Occipital lobe (tissue), 1 donor: ENCODE measurements at regions not wholly inside any gene's neighbourhood (a gene's known extent, or its start where the extent isn't known, plus 50 kb on each side); places are given as distances from the start of the nearest gene placed in this dataset.
"Not testable (repeated sequence)": the region's sequence is repeated elsewhere in the genome, so short reads cannot be mapped to it uniquely, and the experiment has no call there.

ENCODE experiments used
- DNase-seq: peaks from one replicate; lab custom pipeline; 2025; lab: John Stamatoyannopoulos, UW

GRCh38 chr16:75780669-75781068, 54.4 kb upstream of the CPHXL start:
- no peak for DNase-seq

- DNase-seq = no peak
Observed at GRCh38 chr16:75781683-75782343, 55.5 kb upstream of the CPHXL start.

- no peak for DNase-seq
Observed at GRCh38 chr16:75787440-75787839, 61.1 kb upstream of the CPHXL start.

GRCh38 chr16:75789237-75789636, 62.9 kb upstream of the CPHXL start:
- DNase-seq = no peak

GRCh38 chr16:75792771-75793492, 66.6 kb upstream of the CPHXL start:
- no peak for DNase-seq

GRCh38 chr16:75793641-75794040, 67.4 kb upstream of the CPHXL start:
- DNase-seq = no peak

- DNase-seq = no peak
Observed at GRCh38 chr16:75794426-75794825, 68.1 kb upstream of the CPHXL start.

GRCh38 chr16:75798714-75799113, 72.4 kb upstream of the CPHXL start:
- DNase-seq = no peak

GRCh38 chr16:75801307-75801706, 75.0 kb upstream of the CPHXL start:
- no peak for DNase-seq

- DNase-seq = no peak
Observed at GRCh38 chr16:75803753-75804152, 77.5 kb upstream of the CPHXL start.

GRCh38 chr16:75804368-75804767, 78.1 kb upstream of the CPHXL start:
- DNase-seq = no peak

GRCh38 chr16:75805946-75806345, 79.7 kb upstream of the CPHXL start:
- DNase-seq = no peak

GRCh38 chr16:75806487-75806886, 80.2 kb upstream of the CPHXL start:
- no peak for DNase-seq

GRCh38 chr16:75810342-75810741, 84.1 kb upstream of the CPHXL start:
- no peak for DNase-seq

GRCh38 chr16:75811020-75811634, 84.8 kb upstream of the CPHXL start:
- no peak for DNase-seq

GRCh38 chr16:75818491-75818890, 92.2 kb upstream of the CPHXL start:
- DNase-seq = no peak

- no peak for DNase-seq
Observed at GRCh38 chr16:75820672-75821071, 94.4 kb upstream of the CPHXL start.

GRCh38 chr16:75821117-75821516, 94.8 kb upstream of the CPHXL start:
- DNase-seq = no peak

GRCh38 chr16:75825750-75826149, 99.5 kb upstream of the CPHXL start:
- not testable (repeated sequence) for DNase-seq

GRCh38 chr16:75827372-75828038, 101.2 kb upstream of the CPHXL start:
- not testable (repeated sequence) for DNase-seq

- not testable (repeated sequence) for DNase-seq
Observed at GRCh38 chr16:75833385-75833784, 107.1 kb upstream of the CPHXL start.

- DNase-seq = no peak
Observed at GRCh38 chr16:75836347-75837010, 110.2 kb upstream of the CPHXL start.
